Spleen (tissue), 11 donors: ENCODE measurements at regions not wholly inside any gene's neighbourhood (a gene's known extent, or its start where the extent isn't known, plus 50 kb on each side); places are given as distances from the start of the nearest gene placed in this dataset.

Source experiments
- DNase-seq: peaks from one replicate; pipeline ENCODE4 v3.0.0-alpha.2; 2020
- H3K27ac ChIP-seq, 8 donors: fragments of 200-600 bp; sonication (generic) in 7 of 8; 1 replicate in 4 of 8; 2 replicates in 4 of 8; pipeline versions ENCODE4 v1.5.0 to v1.8.0; 2016 to 2021; ENCODE audit warnings: inconsistent platforms in 4 of 8, mild to moderate bottlenecking in 4 of 8, moderate library complexity in 1 of 8
- H3K27me3 ChIP-seq, 7 donors: fragments of 200-600 bp; sonication (generic) in 6 of 7; replicated peaks in 1 of 7; 1 replicate in 4 of 7; 2 replicates in 3 of 7; pipeline versions ENCODE4 v1.5.0 to v1.8.0; 2016 to 2021; ENCODE audit warnings: inconsistent platforms in 3 of 7, mild to moderate bottlenecking in 1 of 7
- H3K36me3 ChIP-seq, 6 donors: fragments of 200-600 bp; sonication (generic) in 5 of 6; 1 replicate in 4 of 6; 2 replicates in 2 of 6; pipeline versions ENCODE4 v1.5.0 to v1.8.0; 2016 to 2021; ENCODE audit warnings: inconsistent platforms in 2 of 6
- H3K4me1 ChIP-seq, 6 donors: fragments of 200-600 bp; sonication (generic) in 5 of 6; 1 replicate in 3 of 6; 2 replicates in 3 of 6; pipeline versions ENCODE4 v1.5.0 to v1.8.0; 2016 to 2021; ENCODE audit warnings: inconsistent platforms in 3 of 6
- H3K4me3 ChIP-seq, 8 donors: fragments of 200-600 bp; sonication (generic) in 7 of 8; 1 replicate in 4 of 8; 2 replicates in 4 of 8; pipeline versions ENCODE4 v1.5.0 to v1.8.0; 2016 to 2021; ENCODE audit warnings: inconsistent platforms in 4 of 8, mild to moderate bottlenecking in 4 of 8, moderate library complexity in 2 of 8
- H3K9me3 ChIP-seq, 8 donors: fragments of 200-600 bp; sonication (generic) in 7 of 8; 1 replicate in 4 of 8; 2 replicates in 4 of 8; pipeline versions ENCODE4 v1.5.0 to v1.8.0; 2016 to 2021; ENCODE audit warnings: inconsistent platforms in 4 of 8
- CTCF ChIP-seq, 11 experiments: fragments of 200-600 bp in 7 of 11; fragments of 450-650 bp in 4 of 11; sonication (generic) in 4 of 11; IDR thresholded peaks in 8 of 11; conservative IDR thresholded peaks in 3 of 11; 1 replicate in 7 of 11; 2 replicates in 4 of 11; pipeline versions ENCODE4 v1.4.0 to v1.8.0; 2016 to 2021; ENCODE audit warnings: antibody characterized with exemption in 11 of 11, inconsistent platforms in 4 of 11, mild to moderate bottlenecking in 1 of 11
- POLR2A ChIP-seq, 3 donors: fragments of 450-650 bp; IDR thresholded peaks; one replicate each; pipeline ENCODE4 v1.5.1; 2017; ENCODE audit warnings: antibody characterized with exemption in 3 of 3, mild to moderate bottlenecking in 1 of 3
- POLR2AphosphoS5 ChIP-seq, 3 donors: sonication (generic); formaldehyde crosslinking; IDR thresholded peaks; one replicate each; pipeline ENCODE4 v1.5.1; 2017; ENCODE audit warnings: antibody characterized with exemption in 3 of 3
- WGBS, 5 donors: extraction: QIAGEN DNeasy Blood & Tissue Kit in 3 of 5; methylation state at CpG; one replicate each; pipeline versions ENCODE4 v1.1.5 to v1.1.7; 2013 to 2018; 5-methylcytosine and 5-hydroxymethylcytosine counted together
- intact Hi-C: fragments of 100-400 bp; cut with DNase I; formaldehyde crosslinking; loops from one replicate; pipeline ENCODE4 v1.15.0; 2023; ENCODE audit warnings: low total_unique reads
- donor health status: healthy with polysubstance abuse.
- donor health status: DM: no; HTN: no; CAD: no; lungs with moderate emphysema.
- donor health status: DM: no; HTN: no; CAD: no.
- donor health status: Bipolar disorder and iron deficiency.
- donor health status: healthy.
- donor health status: DM: no; HTN: no; CAD: no.
- donor health status: DM: yes; HTN: yes; CAD: no.

GRCh38 chr22:46073683-46074504, 76.4 kb upstream of the PPARA start:
- H3K4me3 ChIP-seq, result peak overlapping the region; percentile 47 to 97 (median 76)

GRCh38 chr22:46074771-46075551, 75.4 kb upstream of the PPARA start:
- intact Hi-C loops, result loop anchor here (10.0 kb wide), 1 partner anchor 70 kb away; no protein-coding TSS in a partner anchor
- WGBS, 5 donors, result 28 to 52% (median 39%) methylated on average over 14 to 19 of the region's 19 CpGs
- peak overlapping the region; percentile 73 to 98 (median 94) for H3K27ac ChIP-seq
- peaks cover 0 to 57% (median 5%) of the 10 kb centered on the region in 6 donors for H3K36me3 ChIP-seq
- DNase-seq, result peak; percentile 71
- H3K4me1 ChIP-seq, result peaks cover 13 to 87% (median 82%) of the 10 kb centered on the region in 6 donors
- peaks cover 0 to 3% (median 0%) of the 10 kb centered on the region in 7 donors for H3K27me3 ChIP-seq
- H3K9me3 ChIP-seq, result no peaks in the 10 kb centered on the region
- peak overlapping the region; percentile 47 to 97 (median 76) for H3K4me3 ChIP-seq
- TF ChIP-seq POLR2A (IDR thresholded peaks at IDR 0.05) (no peak), POLR2AphosphoS5 (IDR thresholded peaks at IDR 0.05) (peak in 2 of 3 donors; percentile 63 to 69)

More at GRCh38 chr22:46073683-46074504, 76.4 kb upstream of the PPARA start:
- peak in 2 of 3 donors; percentile 36 to 58 for TF ChIP-seq POLR2AphosphoS5 (IDR thresholded peaks at IDR 0.05)
- TF ChIP-seq POLR2A (IDR thresholded peaks at IDR 0.05), result no peak
- TF ChIP-seq CTCF (IDR thresholded peaks at IDR 0.05 in 8 of 11, conservative IDR thresholded peaks at IDR 0.05 in 3 of 11), result no peak
- Histone ChIP-seq H3K9me3 (no peaks in the 10 kb centered on the region), H3K4me1 (peaks cover 13 to 87% (median 82%) of the 10 kb centered on the region in 6 donors), H3K36me3 (peaks cover 0 to 46% (median 5%) of the 10 kb centered on the region in 6 donors), H3K27ac (peak overlapping the region; percentile 73 to 98 (median 94)), H3K27me3 (peaks cover 0 to 3% (median 0%) of the 10 kb centered on the region in 7 donors)
- DNase-seq, result peak; percentile 75
- 55 to 73% (median 67%) methylated on average over 27 to 28 of the region's 28 CpGs for WGBS, 5 donors
- intact Hi-C loops, result loop anchor here (10.0 kb wide), 1 partner anchor 69 kb away; no protein-coding TSS in a partner anchor

- H3K27ac ChIP-seq, result peak overlapping the region; percentile 10 to 98 (median 94)
- H3K27me3 ChIP-seq, result no peaks in the 10 kb centered on the region
- TF ChIP-seq CTCF (IDR thresholded peaks at IDR 0.05 in 8 of 11, conservative IDR thresholded peaks at IDR 0.05 in 3 of 11) (no peak), POLR2AphosphoS5 (IDR thresholded peaks at IDR 0.05) (peak in 2 of 3 donors; percentile 8 to 26), POLR2A (IDR thresholded peaks at IDR 0.05) (no peak)
- H3K4me1 ChIP-seq, result peaks cover 13 to 90% (median 83%) of the 10 kb centered on the region in 6 donors
- DNase-seq, result peak; percentile 66
- 56 to 64% (median 60%) methylated on average over 13 to 15 of the region's 15 CpGs for WGBS, 5 donors
- peak overlapping the region in 6 of 8 donors; percentile 50 to 97 (median 80) for H3K4me3 ChIP-seq
- intact Hi-C loops, result loop anchor here (10.0 kb wide), 1 partner anchor 71 kb away; no protein-coding TSS in a partner anchor
- no peaks in the 10 kb centered on the region for H3K9me3 ChIP-seq
- H3K36me3 ChIP-seq, result peaks cover 0 to 66% (median 5%) of the 10 kb centered on the region in 6 donors
Observed at GRCh38 chr22:46075764-46076531, 74.4 kb upstream of the PPARA start.
